HG02642 (cell line): ENCODE measurements at regions not wholly inside any gene's neighbourhood (a gene's known extent, or its start where the extent isn't known, plus 50 kb on each side); places are given as distances from the start of the nearest gene placed in this dataset.

Experiments
- ATAC-seq: cut with Tn5 transposase; IDR thresholded peaks from one replicate; pipeline ENCODE4 v1.9.1; 2021; ENCODE audit warnings: mild to moderate bottlenecking; ENCODE audit not compliant: unreplicated experiment, poor library complexity

- no peak for ATAC-seq
Observed at GRCh38 chrX:40326186-40326965, 228.6 kb upstream of the BCOR start.

GRCh38 chrX:40325161-40325560 lies 227.4 kb upstream of the BCOR start:
- ATAC-seq = no peak

DNA sequence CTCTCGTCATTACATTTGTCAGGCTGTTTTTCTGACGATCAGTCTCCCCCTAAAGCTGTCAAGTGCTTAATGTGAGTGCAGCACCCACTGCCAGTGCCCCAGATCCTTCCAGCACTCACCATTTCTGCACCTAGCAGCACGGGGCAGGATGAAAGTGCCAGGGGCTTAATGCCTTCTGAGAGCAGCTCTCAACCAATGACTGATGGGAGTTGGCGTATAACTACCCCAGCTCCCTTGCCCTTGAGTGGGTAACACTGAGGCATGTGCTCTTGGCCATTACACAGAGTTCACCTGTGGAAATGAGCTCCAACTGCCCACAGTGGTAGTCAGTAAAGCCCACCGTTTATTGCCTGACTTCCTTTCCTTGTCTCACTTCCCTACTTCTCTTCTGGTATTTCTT lies 226.2 kb upstream of the BCOR start:
- ATAC-seq = no peak

DNA sequence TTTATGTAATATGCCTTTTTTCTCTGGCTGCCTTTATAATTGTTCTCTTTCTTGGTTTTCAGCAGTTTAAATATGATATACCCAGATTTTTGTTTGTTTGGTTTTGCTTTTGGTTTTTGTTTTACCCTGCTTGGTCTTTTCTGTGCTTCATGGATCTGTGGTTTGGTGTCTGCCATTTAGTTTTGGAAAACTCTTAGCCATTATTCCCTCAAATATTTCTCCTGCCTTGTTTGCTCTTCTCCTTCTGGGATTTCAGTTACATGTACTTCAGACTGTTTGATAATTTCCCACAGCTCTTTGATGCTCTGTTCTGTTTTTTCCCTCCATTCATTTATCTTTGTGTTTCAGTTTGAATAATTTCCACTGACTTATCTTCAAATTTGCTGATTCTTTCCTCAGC lies 223.1 kb upstream of the BCOR start:
- ATAC-seq = no peak

- no peak for ATAC-seq
Observed at GRCh38 chrX:40318801-40319200, 221.0 kb upstream of the BCOR start.

- ATAC-seq = no peak
Observed at GRCh38 chrX:40318076-40318475, 220.3 kb upstream of the BCOR start.

- no peak for ATAC-seq
Observed at GRCh38 chrX:40316502-40316901, 218.7 kb upstream of the BCOR start.

GRCh38 chrX:40314070-40314469 lies 216.3 kb upstream of the BCOR start:
- no peak for ATAC-seq

DNA sequence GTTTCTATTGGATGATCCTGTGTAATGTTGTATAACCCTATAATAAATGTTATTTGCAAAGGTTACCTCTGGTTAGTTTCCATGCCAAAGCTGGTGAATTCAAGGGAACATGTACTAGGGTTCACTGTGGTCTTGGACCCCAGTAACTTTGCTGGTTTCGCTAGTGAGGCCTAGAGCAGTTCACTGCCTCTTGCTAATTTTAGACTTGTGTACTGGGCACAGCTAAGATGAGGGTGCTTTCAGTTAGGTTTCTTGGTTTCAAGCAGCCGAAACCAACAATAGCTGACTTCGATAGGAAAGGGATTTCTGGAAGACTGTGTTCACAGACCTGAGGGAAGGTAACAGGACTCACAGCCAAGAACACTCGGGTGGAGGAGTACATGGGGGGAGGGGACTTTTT lies 215.5 kb upstream of the BCOR start:
- no peak for ATAC-seq

- ATAC-seq = no peak
Observed at GRCh38 chrX:40310447-40310846, 212.7 kb upstream of the BCOR start.

GRCh38 chrX:40310016-40310415 lies 212.3 kb upstream of the BCOR start:
- no peak for ATAC-seq

DNA sequence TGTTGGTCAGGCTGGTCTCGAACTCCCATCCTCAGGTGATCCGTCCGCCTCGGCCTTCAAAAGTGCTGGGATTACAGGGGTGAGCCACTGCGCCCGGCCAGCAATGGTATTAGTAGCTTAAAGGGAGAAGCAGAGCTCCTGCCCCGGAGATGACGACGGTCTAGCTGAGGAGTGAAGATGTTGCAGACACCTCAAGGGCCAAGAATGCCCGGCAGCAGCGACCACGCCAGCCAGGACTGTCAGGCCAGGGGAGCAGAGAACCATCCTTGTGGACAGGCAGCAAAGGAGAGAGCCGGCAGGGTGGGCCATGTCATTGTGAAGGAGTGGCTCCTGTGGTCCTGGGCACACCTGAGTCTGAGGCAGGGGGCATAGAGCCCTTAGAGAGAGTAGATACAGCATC lies 210.1 kb upstream of the BCOR start:
- no peak for ATAC-seq

DNA sequence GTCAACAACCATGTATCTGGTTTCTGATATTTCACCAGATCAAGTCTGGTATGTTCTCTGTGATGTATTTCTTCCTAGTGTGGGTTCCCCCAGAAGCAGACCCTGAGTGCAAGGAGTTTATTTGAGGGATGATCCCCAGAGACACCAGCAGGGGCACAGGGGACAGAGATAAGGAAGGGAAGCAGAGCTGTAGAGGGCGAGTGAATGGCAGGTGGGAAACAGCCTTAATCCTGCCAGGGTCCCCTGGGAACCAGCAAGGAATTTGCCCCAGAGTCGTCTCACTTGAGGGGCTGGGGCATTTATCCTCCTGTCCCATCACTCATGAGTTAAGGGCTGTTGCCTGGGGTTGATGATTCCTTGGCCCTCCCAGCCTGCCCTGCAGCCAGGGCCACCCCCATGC lies 206.4 kb upstream of the BCOR start:
- ATAC-seq = no peak

- no peak for ATAC-seq
Observed at GRCh38 chrX:40303256-40304077, 205.7 kb upstream of the BCOR start.

DNA sequence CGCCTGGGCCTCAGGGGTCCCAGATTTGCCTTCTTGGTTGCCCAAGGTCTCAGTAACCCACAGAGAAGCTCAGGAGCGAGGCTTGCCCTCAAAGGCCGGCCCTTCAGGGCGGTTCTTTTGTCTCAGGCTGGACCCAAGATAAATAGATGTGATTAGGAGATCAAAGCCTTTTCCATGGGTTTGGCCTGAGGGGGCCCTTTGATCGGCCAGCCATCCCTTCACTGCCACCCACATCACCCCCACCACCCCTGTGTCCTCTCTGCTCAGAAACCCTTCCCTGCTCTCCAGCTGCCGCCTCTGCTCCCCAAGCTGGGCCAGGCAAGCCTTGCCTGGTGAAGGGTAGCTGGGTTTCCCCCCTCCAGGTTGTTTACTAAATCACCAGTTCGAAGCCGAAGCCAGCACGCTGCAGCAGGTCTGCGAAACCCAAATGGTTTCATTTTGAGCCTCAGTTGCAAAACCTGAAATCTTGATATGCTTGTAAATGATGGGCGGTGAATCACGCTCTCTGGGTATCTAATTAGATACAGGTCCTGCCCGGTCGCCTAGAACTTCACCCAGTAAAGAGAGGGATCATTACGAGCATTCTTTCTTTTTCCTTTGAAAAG lies 202.6 kb upstream of the BCOR start:
- peak; percentile 47 for ATAC-seq

DNA sequence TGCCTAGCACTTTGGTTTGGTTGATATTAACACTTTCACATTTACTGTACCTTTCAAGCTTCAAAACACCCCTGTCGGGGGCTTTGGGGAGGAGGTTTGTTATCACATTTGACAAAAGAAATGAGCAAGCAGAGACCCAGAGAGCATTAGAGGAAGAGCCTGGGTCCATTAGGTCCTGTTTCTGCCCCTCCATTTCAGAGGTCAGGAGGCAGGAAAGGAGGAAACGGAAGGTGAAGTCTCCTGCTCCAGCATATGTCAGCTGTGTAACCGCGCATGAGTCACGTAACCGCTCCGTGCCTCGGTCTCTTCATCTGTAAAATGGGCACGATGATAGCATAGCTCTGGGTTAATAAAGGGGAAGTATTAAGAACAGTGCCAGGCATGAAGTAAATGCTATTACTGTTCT lies 201.9 kb upstream of the BCOR start:
- no peak for ATAC-seq

GRCh38 chrX:40298572-40299479 lies 201.1 kb upstream of the BCOR start:
- ATAC-seq = no peak

DNA sequence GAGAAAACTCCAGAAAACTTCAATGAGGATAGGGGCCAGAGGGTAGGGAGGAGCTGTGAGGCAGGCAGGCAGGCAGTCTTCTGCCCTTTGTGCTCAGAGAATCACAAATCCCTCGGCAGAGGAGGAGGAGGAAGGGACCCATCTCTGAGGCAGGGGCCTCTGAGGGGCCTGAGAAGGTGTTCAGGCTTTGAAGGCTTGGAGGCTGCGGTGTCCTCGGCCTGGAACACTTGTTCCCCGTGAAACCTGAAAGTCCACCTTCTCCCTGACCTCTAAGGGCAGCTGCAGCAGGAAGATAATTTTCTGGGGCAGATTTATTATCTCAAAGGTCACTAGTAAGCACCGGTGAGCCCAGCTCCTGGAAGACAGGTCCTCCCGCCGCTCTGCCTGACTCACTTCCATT lies 200.3 kb upstream of the BCOR start:
- ATAC-seq = no peak

GRCh38 chrX:40291553-40291952 lies 193.8 kb upstream of the BCOR start:
- no peak for ATAC-seq

DNA sequence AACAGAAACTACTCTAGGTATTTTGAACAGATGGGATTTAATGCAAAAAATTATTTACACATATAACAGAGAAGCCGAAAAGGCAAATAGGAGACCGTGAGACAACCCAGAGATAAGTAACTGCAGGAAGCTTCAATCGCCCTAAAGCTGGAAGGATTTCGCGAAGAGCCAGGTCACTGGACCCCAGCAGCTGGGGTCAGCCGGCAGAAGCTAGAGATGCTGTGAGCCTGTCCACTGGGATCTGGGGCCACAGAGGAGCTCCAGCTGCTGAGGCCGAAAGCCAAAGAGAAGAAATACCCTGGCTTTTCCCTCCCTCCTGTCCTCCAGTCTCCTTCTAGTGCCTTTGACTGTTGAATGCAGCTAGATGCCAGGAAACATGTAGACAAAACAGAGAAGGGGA lies 192.8 kb upstream of the BCOR start:
- no peak for ATAC-seq
